ENCODE measurements at regions not wholly inside any gene's neighbourhood (a gene's known extent, or its start where the extent isn't known, plus 50 kb on each side); places are given as distances from the start of the nearest gene placed in this dataset.

DNA sequence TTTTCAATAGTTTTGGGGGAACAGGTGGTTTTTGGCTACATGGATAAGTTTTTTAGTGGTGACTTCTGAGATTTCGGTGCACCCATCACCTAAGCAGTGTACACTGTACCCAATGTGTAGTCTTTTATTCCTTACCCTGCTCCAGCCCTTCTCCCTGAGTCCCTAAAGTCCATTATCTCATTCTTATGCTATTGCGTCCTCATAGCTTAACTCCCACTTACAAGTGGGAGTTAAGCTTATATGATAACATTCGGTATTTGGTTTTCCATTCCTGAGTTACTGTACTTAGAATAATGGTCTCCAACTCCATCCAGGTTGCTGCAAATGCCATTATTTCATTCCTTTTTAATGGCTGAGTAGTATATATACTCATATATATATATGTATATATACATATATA lies 90.9 kb upstream of the ACSL3 start:
- no peak for TF ChIP-seq POLR2AphosphoS5 (IDR thresholded peaks at IDR 0.05)
- WGBS: 95% methylated on average over 3 of the region's 3 CpGs

DNA sequence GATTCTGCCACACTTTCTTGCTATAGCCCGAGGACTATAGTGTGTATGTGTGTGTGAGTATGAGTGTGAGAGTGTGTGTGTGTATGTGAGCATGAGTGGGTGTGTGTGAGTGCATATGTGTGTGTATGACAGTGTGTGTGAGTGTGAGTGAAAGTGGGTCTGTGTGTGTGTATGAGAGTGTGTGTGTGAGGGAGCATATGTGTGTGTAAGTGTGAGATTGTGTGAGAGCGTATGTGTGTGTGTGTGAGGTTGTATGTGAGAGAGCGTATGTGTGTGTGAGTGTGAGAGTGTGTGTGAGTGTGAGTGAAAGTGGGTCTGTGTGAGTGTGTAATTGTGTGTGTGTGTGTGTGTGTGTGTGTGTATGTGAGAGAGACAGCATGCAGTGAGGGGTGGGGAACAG lies 89.0 kb upstream of the ACSL3 start:
- WGBS: 96% methylated on average over 3 of the region's 3 CpGs
- TF ChIP-seq, protein P1, sequence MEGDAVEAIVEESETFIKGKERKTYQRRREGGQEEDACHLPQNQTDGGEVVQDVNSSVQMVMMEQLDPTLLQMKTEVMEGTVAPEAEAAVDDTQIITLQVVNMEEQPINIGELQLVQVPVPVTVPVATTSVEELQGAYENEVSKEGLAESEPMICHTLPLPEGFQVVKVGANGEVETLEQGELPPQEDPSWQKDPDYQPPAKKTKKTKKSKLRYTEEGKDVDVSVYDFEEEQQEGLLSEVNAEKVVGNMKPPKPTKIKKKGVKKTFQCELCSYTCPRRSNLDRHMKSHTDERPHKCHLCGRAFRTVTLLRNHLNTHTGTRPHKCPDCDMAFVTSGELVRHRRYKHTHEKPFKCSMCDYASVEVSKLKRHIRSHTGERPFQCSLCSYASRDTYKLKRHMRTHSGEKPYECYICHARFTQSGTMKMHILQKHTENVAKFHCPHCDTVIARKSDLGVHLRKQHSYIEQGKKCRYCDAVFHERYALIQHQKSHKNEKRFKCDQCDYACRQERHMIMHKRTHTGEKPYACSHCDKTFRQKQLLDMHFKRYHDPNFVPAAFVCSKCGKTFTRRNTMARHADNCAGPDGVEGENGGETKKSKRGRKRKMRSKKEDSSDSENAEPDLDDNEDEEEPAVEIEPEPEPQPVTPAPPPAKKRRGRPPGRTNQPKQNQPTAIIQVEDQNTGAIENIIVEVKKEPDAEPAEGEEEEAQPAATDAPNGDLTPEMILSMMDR (IDR thresholded peaks at IDR 0.05): no peak
- TF ChIP-seq POLR2A (IDR thresholded peaks at IDR 0.05) (no peak), POLR2AphosphoS5 (IDR thresholded peaks at IDR 0.05) (no peak)
- intact Hi-C loops (cut with DNase I): no loop called here

More for the DNA sequence above, 90.9 kb upstream of the ACSL3 start:
- Histone ChIP-seq H3K36me3 (no peaks in the 10 kb centered on the region), H3K9me3 (no peaks in the 10 kb centered on the region), H3K27ac (no peak overlapping the region), H3K27me3 (replicated peaks; ENCODE audit: insufficient read depth) (no peaks in the 10 kb centered on the region), H3K4me1 (replicated peaks) (no peaks in the 10 kb centered on the region), H3K4me3 (no peak overlapping the region)
- no peak for DNase-seq (ENCODE audit: low spot score)
- intact Hi-C loops (cut with DNase I): no loop called here

GRCh38 chr2:222774941-222775340 lies 85.9 kb upstream of the ACSL3 start:
- TF ChIP-seq POLR2A (IDR thresholded peaks at IDR 0.05) (no peak), POLR2AphosphoS5 (IDR thresholded peaks at IDR 0.05) (no peak)
- TF ChIP-seq, protein P1 (IDR thresholded peaks at IDR 0.05): no peak
- Histone ChIP-seq H3K4me3 (no peak overlapping the region), H3K4me1 (replicated peaks) (no peaks in the 10 kb centered on the region), H3K27ac (no peak overlapping the region), H3K27me3 (replicated peaks; ENCODE audit: insufficient read depth) (no peaks in the 10 kb centered on the region), H3K9me3 (no peaks in the 10 kb centered on the region), H3K36me3 (no peaks in the 10 kb centered on the region)
- intact Hi-C loops (cut with DNase I): no loop called here
- DNase-seq (ENCODE audit: low spot score): no peak

More for the DNA sequence above, 89.0 kb upstream of the ACSL3 start:
- H3K9me3 ChIP-seq: no peaks in the 10 kb centered on the region
- H3K36me3 ChIP-seq: no peaks in the 10 kb centered on the region
- no peaks in the 10 kb centered on the region for H3K27me3 ChIP-seq (replicated peaks; ENCODE audit: insufficient read depth)
- no peak overlapping the region for H3K4me3 ChIP-seq
- no peaks in the 10 kb centered on the region for H3K4me1 ChIP-seq (replicated peaks)
- no peak for DNase-seq (ENCODE audit: low spot score)
- no peak overlapping the region for H3K27ac ChIP-seq

DNA sequence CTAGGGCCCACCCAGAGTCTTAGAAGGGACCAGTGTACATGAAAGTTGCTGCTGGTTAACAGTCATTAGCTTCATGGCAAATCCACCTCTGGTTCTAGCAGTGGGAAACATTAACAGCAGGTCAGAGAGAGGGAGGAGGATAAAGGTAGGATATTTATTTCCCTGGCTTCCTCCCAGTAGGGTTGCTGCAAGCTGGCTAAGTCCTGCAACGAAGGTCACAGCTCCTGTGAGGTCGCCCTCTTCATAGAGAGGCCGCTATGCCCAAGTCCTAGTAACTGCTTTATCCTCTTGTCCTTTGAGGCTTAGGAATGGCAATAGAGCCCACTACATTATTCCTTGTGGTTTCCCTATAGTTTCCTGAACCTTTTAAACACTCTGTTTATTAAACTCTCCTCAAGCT lies 84.0 kb upstream of the ACSL3 start:
- Histone ChIP-seq H3K36me3 (no peaks in the 10 kb centered on the region), H3K9me3 (no peaks in the 10 kb centered on the region), H3K27me3 (replicated peaks; ENCODE audit: insufficient read depth) (no peaks in the 10 kb centered on the region), H3K4me1 (replicated peaks) (no peaks in the 10 kb centered on the region), H3K4me3 (no peak overlapping the region), H3K27ac (no peak overlapping the region)
- TF ChIP-seq, protein P1 (IDR thresholded peaks at IDR 0.05): no peak
- DNase-seq (ENCODE audit: low spot score): no peak
- intact Hi-C loops (cut with DNase I): no loop called here
- 86% methylated on average over 3 of the region's 3 CpGs for WGBS

GRCh38 chr2:222778400-222778799 lies 82.4 kb upstream of the ACSL3 start:
- TF ChIP-seq, protein P1 (IDR thresholded peaks at IDR 0.05): no peak
- TF ChIP-seq POLR2AphosphoS5 (IDR thresholded peaks at IDR 0.05) (no peak), POLR2A (IDR thresholded peaks at IDR 0.05) (no peak)
- 78% methylated on average over 3 of the region's 3 CpGs for WGBS
- Histone ChIP-seq H3K9me3 (no peaks in the 10 kb centered on the region), H3K27me3 (replicated peaks; ENCODE audit: insufficient read depth) (no peaks in the 10 kb centered on the region), H3K4me1 (replicated peaks) (no peaks in the 10 kb centered on the region), H3K4me3 (no peak overlapping the region), H3K36me3 (no peaks in the 10 kb centered on the region), H3K27ac (no peak overlapping the region)
- intact Hi-C loops (cut with DNase I): no loop called here
- DNase-seq (ENCODE audit: low spot score): no peak
